ENCODE measurements at regions not wholly inside any gene's neighbourhood (a gene's known extent, or its start where the extent isn't known, plus 50 kb on each side); places are given as distances from the start of the nearest gene placed in this dataset.

DNA sequence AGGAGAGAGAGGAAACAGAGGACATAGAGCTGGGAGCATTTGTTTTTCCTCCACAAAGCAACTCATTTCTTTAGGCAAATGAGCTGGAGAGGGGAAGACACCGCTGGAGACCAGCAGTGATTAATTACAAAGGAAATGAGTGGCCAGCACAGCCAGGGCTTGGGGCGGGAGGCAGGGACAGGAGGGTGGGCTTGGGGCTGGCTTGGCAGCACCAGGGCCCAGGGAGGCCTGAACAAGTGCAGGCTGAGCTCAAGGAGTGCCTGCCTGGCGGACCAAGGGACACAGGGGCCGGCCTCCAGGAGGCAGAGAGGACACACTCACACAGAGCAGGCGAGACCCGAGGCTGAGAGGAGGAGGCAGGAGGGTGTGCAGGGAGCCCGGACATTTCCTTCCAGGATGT, 149.0 kb upstream of the UNC5B start:
- TF ChIP-seq, protein P1, sequence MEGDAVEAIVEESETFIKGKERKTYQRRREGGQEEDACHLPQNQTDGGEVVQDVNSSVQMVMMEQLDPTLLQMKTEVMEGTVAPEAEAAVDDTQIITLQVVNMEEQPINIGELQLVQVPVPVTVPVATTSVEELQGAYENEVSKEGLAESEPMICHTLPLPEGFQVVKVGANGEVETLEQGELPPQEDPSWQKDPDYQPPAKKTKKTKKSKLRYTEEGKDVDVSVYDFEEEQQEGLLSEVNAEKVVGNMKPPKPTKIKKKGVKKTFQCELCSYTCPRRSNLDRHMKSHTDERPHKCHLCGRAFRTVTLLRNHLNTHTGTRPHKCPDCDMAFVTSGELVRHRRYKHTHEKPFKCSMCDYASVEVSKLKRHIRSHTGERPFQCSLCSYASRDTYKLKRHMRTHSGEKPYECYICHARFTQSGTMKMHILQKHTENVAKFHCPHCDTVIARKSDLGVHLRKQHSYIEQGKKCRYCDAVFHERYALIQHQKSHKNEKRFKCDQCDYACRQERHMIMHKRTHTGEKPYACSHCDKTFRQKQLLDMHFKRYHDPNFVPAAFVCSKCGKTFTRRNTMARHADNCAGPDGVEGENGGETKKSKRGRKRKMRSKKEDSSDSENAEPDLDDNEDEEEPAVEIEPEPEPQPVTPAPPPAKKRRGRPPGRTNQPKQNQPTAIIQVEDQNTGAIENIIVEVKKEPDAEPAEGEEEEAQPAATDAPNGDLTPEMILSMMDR (optimal IDR thresholded peaks at IDR 0.05 in 1 of 3, IDR thresholded peaks at IDR 0.05 in 1 of 3, conservative IDR thresholded peaks at IDR 0.05 in 1 of 3; ENCODE audit: extremely low read depth in 1 of 3, insufficient read depth in 2 of 3, low read length in 3 of 3), result no peak
- no peak for TF ChIP-seq EZH2 (IDR thresholded peaks at IDR 0.05; ENCODE audit: low read length)

Data from keratinocyte (primary cell).